ENCODE measurements at regions not wholly inside any gene's neighbourhood (a gene's known extent, or its start where the extent isn't known, plus 50 kb on each side); places are given as distances from the start of the nearest gene placed in this dataset.

DNA sequence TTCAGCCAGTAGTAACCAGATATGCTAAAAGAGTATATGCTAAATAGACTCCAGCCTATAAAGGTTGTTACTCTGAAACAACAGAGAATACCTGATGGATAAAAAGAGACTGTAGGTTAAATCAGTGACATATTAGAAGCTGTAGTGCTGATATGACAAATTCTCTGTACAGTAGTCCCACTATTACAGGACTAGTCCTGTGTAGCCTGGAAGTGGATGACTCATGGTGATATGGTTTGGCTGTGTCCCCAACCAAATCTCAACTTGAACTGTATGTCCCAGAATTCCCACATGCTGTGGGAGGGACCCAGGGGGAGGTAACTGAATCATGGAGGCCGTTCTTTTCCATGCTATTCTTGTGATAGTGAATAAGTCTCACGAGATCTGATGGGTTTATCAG, 276.2 kb upstream of the POU5F2 start (continued):
- TF ChIP-seq EP300 (IDR thresholded peaks at IDR 0.05; ENCODE audit: borderline replicate concordance in 1 of 2, low read depth in 2 of 2, low read length in 2 of 2) (no peak), SP2 (IDR thresholded peaks at IDR 0.05; ENCODE audit: low read length) (no peak)

Measured in H1 (cell line).